OCI-LY7 (cell line): ENCODE measurements at regions not wholly inside any gene's neighbourhood (a gene's known extent, or its start where the extent isn't known, plus 50 kb on each side); places are given as distances from the start of the nearest gene placed in this dataset.

Experiments
- CTCF ChIP-seq: fragments of 200-600 bp; sonication (generic); conservative IDR thresholded peaks from 2 replicates; pipeline ENCODE4 v1.5.1; 2014; ENCODE audit warnings: mild to moderate bottlenecking, antibody characterized with exemption, low read length, moderate library complexity, mixed read lengths
- EZH2phosphoT487 ChIP-seq: fragments of 200-600 bp; sonication (generic); IDR thresholded peaks from 2 replicates; pipeline ENCODE4 v1.6.1; 2018; ENCODE audit warnings: low read depth, borderline replicate concordance, mild to moderate bottlenecking, mixed run types, antibody characterized with exemption, low read length, moderate library complexity, mixed read lengths

DNA sequence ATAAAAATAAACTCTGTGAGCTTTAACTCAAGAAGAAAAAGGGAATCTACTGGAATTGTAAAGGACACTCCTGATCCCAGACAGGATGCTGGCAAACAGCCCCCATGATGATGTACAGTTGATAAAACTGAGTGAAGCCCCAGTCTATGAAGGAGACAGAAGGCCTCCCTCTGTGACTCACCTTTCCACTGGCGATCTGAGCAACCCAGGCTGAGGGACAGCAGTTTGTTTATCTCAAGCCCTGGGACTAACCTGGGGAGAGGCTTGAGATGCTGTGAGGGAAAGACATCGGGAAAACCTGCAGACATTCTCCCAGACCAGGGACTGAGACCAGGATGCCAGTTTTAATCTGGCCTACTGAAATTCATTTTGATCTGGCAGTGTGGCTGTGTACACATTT lies 104.5 kb upstream of the CDH2 start:
- no peak for TF ChIP-seq CTCF
- no peak for TF ChIP-seq EZH2phosphoT487
